ENCODE measurements at regions not wholly inside any gene's neighbourhood (a gene's known extent, or its start where the extent isn't known, plus 50 kb on each side); places are given as distances from the start of the nearest gene placed in this dataset.

DNA sequence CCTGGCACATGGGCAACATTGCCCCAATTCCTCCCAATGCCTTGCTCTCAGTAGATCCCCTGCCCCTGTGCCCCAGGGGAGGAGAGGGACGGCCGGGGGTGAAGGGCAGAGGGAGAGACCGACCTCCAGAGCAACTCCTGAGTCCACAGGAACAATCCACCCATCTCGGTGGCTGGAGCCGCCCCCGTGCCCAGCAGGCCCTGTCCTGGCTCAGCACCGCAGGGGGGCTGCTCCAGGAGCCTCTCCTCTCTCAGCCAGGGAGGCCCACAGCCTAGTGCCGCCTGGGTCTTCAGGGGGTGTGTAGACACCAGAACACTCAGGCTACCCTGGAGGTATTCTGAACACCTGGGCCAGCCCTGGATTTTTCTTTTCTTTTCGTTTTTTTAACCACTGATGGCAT, 233.7 kb upstream of the SDK2 start:
- H3K9me3 Mint-ChIP-seq, result no peaks in the 10 kb centered on the region
- no peak overlapping the region for H3K4me3 Mint-ChIP-seq
- ATAC-seq, result no peak

GRCh38 chr17:73878923-73879322, 234.7 kb upstream of the SDK2 start:
- H3K4me1 Mint-ChIP-seq, result no peaks in the 10 kb centered on the region
- ATAC-seq, result no peak
- no peaks in the 10 kb centered on the region for H3K36me3 Mint-ChIP-seq

More for the DNA sequence above, 233.7 kb upstream of the SDK2 start:
- Mint-ChIP-seq H3K36me3 (no peaks in the 10 kb centered on the region), H3K27ac (no peak overlapping the region), H3K4me1 (no peaks in the 10 kb centered on the region)
- no peak for DNase-seq (ENCODE audit: low spot score in 2 of 2)

DNA sequence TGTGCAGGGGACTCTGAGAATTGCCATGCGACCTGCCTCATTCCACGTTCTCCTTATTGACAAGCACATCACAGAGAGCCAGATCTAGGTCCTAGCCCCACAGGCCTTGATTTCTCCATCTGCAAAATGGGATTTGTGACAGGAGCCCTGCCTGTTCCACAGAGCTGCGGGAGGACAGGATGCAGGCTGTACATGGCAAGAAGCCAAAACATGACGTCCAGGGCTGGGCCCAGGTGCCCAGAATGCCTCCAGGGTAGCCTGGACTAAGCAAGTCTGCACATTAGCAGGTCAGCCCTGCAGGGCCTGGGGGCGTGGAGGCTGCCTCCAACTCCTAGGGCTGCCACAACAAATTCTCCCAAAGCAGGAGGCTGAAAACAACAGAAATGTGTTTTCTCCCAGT, 235.7 kb upstream of the SDK2 start:
- Mint-ChIP-seq H3K36me3 (no peaks in the 10 kb centered on the region), H3K27ac (no peak overlapping the region), H3K4me3 (no peak overlapping the region), H3K4me1 (no peaks in the 10 kb centered on the region), H3K9me3 (no peaks in the 10 kb centered on the region)
- ATAC-seq, result no peak
- DNase-seq (ENCODE audit: low spot score in 2 of 2), result no peak

More at GRCh38 chr17:73878923-73879322, 234.7 kb upstream of the SDK2 start:
- no peak for DNase-seq (ENCODE audit: low spot score in 2 of 2)
- Mint-ChIP-seq H3K27ac (no peak overlapping the region), H3K4me3 (no peak overlapping the region), H3K9me3 (no peaks in the 10 kb centered on the region)

GRCh38 chr17:73882590-73882989, 238.3 kb upstream of the SDK2 start:
- Mint-ChIP-seq H3K4me3 (no peak overlapping the region), H3K4me1 (no peaks in the 10 kb centered on the region), H3K27ac (no peak overlapping the region), H3K36me3 (no peaks in the 10 kb centered on the region), H3K9me3 (no peaks in the 10 kb centered on the region)
- no peak for DNase-seq (ENCODE audit: low spot score in 2 of 2)
- no peak for ATAC-seq

DNA sequence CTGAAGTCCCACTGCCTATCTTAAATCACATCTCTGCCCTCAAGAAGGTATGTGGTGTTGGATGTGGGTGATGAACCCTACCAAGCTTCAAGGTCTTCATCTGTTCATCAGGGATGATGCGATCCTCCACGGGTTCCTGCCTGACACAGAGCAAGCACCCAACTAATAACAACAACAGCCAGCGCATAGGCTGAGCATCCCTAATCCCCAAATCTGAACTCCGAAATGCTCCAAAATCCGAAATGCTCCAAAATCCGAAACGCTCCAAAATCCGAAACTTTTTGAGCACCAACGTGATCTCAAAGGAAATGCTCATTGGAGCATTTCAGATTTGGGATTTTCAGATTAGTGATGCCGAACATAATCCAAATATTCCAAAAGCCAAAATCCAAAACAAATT, 238.9 kb upstream of the SDK2 start:
- H3K4me3 Mint-ChIP-seq, result no peak overlapping the region
- DNase-seq (ENCODE audit: low spot score in 2 of 2) (no peak), ATAC-seq (no peak)
- H3K36me3 Mint-ChIP-seq, result no peaks in the 10 kb centered on the region
- no peaks in the 10 kb centered on the region for H3K4me1 Mint-ChIP-seq
- no peaks in the 10 kb centered on the region for H3K9me3 Mint-ChIP-seq
- no peak overlapping the region for H3K27ac Mint-ChIP-seq

DNA sequence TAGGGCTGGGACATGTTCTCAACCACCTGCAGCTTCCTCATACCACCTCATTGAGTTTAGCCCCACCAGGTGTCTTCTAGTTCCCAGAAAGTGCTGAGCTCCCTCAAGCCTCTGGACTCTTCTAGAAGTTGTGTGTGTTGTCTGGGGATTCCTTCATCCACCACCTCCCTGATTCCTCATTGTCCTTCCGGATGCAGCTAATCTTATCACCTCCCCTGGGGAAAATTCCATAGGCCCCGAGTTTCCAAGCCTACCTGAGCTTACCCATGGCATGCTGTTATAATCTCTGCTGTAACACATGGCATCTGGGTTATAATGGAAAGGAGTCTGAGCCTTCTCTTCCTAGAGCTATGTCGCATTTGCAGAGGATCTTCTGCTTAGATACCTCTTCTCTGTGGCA, 243.5 kb upstream of the SDK2 start:
- H3K9me3 Mint-ChIP-seq, result no peaks in the 10 kb centered on the region
- no peak for DNase-seq (ENCODE audit: low spot score in 2 of 2)
- H3K36me3 Mint-ChIP-seq, result no peaks in the 10 kb centered on the region
- H3K4me1 Mint-ChIP-seq, result no peaks in the 10 kb centered on the region
- no peak overlapping the region for H3K4me3 Mint-ChIP-seq
- no peak overlapping the region for H3K27ac Mint-ChIP-seq
- no peak for ATAC-seq

- no peaks in the 10 kb centered on the region for H3K4me1 Mint-ChIP-seq
- DNase-seq (ENCODE audit: low spot score in 2 of 2) (no peak), ATAC-seq (no peak)
- H3K4me3 Mint-ChIP-seq, result no peak overlapping the region
- H3K36me3 Mint-ChIP-seq, result no peaks in the 10 kb centered on the region
- H3K27ac Mint-ChIP-seq, result no peak overlapping the region
- no peaks in the 10 kb centered on the region for H3K9me3 Mint-ChIP-seq
Measured at GRCh38 chr17:73888862-73889261, 244.6 kb upstream of the SDK2 start.

DNA sequence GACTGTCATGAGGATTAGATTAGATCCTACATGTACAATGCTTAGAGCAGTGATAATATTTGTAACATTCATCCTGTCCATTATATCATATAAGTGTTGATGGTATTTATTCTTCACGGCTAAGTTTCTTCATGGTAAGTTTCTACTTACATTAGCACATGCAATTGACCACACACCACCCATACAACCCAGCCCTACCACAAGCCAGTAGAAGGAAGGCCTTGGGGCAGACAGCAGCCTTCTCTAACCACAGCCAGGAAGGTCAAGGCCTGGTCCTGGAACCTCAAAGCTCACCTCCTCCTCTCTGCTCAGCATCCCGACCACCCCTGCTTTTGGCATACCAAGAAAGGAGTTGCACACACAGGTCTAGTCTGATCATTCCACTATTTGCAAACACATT, 245.2 kb upstream of the SDK2 start:
- DNase-seq (ENCODE audit: low spot score in 2 of 2), result no peak
- no peak overlapping the region for H3K4me3 Mint-ChIP-seq
- H3K36me3 Mint-ChIP-seq, result no peaks in the 10 kb centered on the region
- no peaks in the 10 kb centered on the region for H3K9me3 Mint-ChIP-seq
- no peak for ATAC-seq
- H3K27ac Mint-ChIP-seq, result no peak overlapping the region
- no peaks in the 10 kb centered on the region for H3K4me1 Mint-ChIP-seq

- DNase-seq (ENCODE audit: low spot score in 2 of 2), result no peak
Measured at GRCh38 chr17:73890831-73891405, 246.7 kb upstream of the SDK2 start.

GRCh38 chr17:73895157-73895556, 250.9 kb upstream of the SDK2 start:
- no peaks in the 10 kb centered on the region for H3K9me3 Mint-ChIP-seq
- H3K4me1 Mint-ChIP-seq, result no peaks in the 10 kb centered on the region
- ATAC-seq (no peak), DNase-seq (ENCODE audit: low spot score in 2 of 2) (no peak)
- H3K4me3 Mint-ChIP-seq, result no peak overlapping the region
- no peaks in the 10 kb centered on the region for H3K36me3 Mint-ChIP-seq
- no peak overlapping the region for H3K27ac Mint-ChIP-seq

More at GRCh38 chr17:73890831-73891405, 246.7 kb upstream of the SDK2 start:
- ATAC-seq, result no peak
- no peak overlapping the region for H3K27ac Mint-ChIP-seq
- no peaks in the 10 kb centered on the region for H3K9me3 Mint-ChIP-seq
- no peaks in the 10 kb centered on the region for H3K36me3 Mint-ChIP-seq
- H3K4me3 Mint-ChIP-seq, result no peak overlapping the region
- H3K4me1 Mint-ChIP-seq, result no peaks in the 10 kb centered on the region

- H3K4me1 Mint-ChIP-seq, result peaks cover 11% of the 10 kb centered on the region
- ATAC-seq (no peak), DNase-seq (ENCODE audit: low spot score in 2 of 2) (no peak)
- H3K4me3 Mint-ChIP-seq, result no peak overlapping the region
- H3K36me3 Mint-ChIP-seq, result no peaks in the 10 kb centered on the region
- H3K9me3 Mint-ChIP-seq, result no peaks in the 10 kb centered on the region
- H3K27ac Mint-ChIP-seq, result no peak overlapping the region
Measured at GRCh38 chr17:73896966-73897365, 252.7 kb upstream of the SDK2 start.

GRCh38 chr17:73899839-73900238, 255.6 kb upstream of the SDK2 start:
- ATAC-seq (no peak), DNase-seq (ENCODE audit: low spot score in 2 of 2) (no peak)
- Mint-ChIP-seq H3K4me3 (no peak overlapping the region), H3K36me3 (no peaks in the 10 kb centered on the region), H3K4me1 (peaks cover 16% of the 10 kb centered on the region), H3K9me3 (no peaks in the 10 kb centered on the region), H3K27ac (no peak overlapping the region)

DNA sequence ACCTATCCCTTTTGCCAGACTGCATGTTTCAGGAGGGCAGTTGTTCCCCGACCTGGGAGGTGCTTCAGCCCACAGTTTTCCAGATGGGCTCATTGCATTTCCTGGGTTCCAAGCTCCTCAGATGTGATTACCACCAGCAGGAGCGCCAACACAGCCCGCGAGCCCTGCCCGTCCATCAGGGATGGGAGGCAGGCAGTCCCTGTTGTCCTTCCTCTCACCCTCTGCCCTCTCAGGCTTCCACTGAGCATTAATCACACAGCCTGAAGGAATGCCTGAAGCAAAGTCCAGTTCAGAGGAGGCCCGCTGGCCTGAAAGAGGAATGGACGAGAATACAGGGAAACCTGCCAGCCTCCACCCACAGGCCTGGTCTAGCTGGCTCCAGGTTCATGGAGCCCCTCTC, 256.3 kb upstream of the SDK2 start:
- Mint-ChIP-seq H3K36me3 (no peaks in the 10 kb centered on the region), H3K4me3 (no peak overlapping the region), H3K4me1 (peaks cover 16% of the 10 kb centered on the region), H3K27ac (no peak overlapping the region), H3K9me3 (no peaks in the 10 kb centered on the region)
- DNase-seq (ENCODE audit: low spot score in 2 of 2) (no peak), ATAC-seq (no peak)

GRCh38 chr17:73901249-73901648, 257.0 kb upstream of the SDK2 start:
- DNase-seq (ENCODE audit: low spot score in 2 of 2), result no peak
- no peaks in the 10 kb centered on the region for H3K9me3 Mint-ChIP-seq
- H3K27ac Mint-ChIP-seq, result no peak overlapping the region
- no peaks in the 10 kb centered on the region for H3K36me3 Mint-ChIP-seq
- peaks cover 16% of the 10 kb centered on the region for H3K4me1 Mint-ChIP-seq
- peak overlapping the region; percentile 74 for H3K4me3 Mint-ChIP-seq
- ATAC-seq, result no peak

- Mint-ChIP-seq H3K36me3 (no peaks in the 10 kb centered on the region), H3K9me3 (no peaks in the 10 kb centered on the region), H3K4me1 (peaks cover 16% of the 10 kb centered on the region), H3K27ac (peak overlapping the region; percentile 74), H3K4me3 (peak overlapping the region; percentile 74)
- DNase-seq (ENCODE audit: low spot score in 2 of 2) (no peak), ATAC-seq (peak; percentile 61)
Measured at GRCh38 chr17:73901661-73902415, 257.6 kb upstream of the SDK2 start.

GRCh38 chr17:73902416-73903181, 258.4 kb upstream of the SDK2 start:
- no peak overlapping the region for H3K27ac Mint-ChIP-seq
- ATAC-seq, result no peak

More at GRCh38 chr17:73902416-73903181, 258.4 kb upstream of the SDK2 start:
- H3K4me3 Mint-ChIP-seq, result peak overlapping the region; percentile 74
- no peaks in the 10 kb centered on the region for H3K36me3 Mint-ChIP-seq
- no peak for DNase-seq (ENCODE audit: low spot score in 2 of 2)
- no peaks in the 10 kb centered on the region for H3K9me3 Mint-ChIP-seq
- H3K4me1 Mint-ChIP-seq, result peaks cover 16% of the 10 kb centered on the region
